Liver (tissue), 7 donors: ENCODE measurements at regions not wholly inside any gene's neighbourhood (a gene's known extent, or its start where the extent isn't known, plus 50 kb on each side); places are given as distances from the start of the nearest gene placed in this dataset.
A peak's percentile ranks its signal among the peaks of the same experiment; 100 is the strongest.

Source experiments
- DNase-seq: peaks from one replicate; pipeline ENCODE4 v3.0.0-alpha.2; 2017; ENCODE audit warnings: low spot score
- H3K27ac ChIP-seq, 2 donors: one replicate each; pipeline ENCODE4 v1.7.0; 2013; ENCODE audit warnings: inconsistent platforms in 2 of 2, low read length in 2 of 2, control low read depth in 1 of 2, low read depth in 1 of 2, mild to moderate bottlenecking in 1 of 2
- H3K27me3 ChIP-seq, 4 donors: one replicate each; pipeline versions ENCODE4 v1.6.1 to v1.7.0; 2013; ENCODE audit warnings: low read length in 3 of 4, inconsistent platforms in 1 of 4, mild to moderate bottlenecking in 1 of 4, moderate library complexity in 1 of 4; ENCODE audit not compliant: control insufficient read depth in 4 of 4, insufficient read depth in 4 of 4
- H3K36me3 ChIP-seq, 4 donors: one replicate each; pipeline versions ENCODE4 v1.6.1 to v1.7.0; 2013; ENCODE audit warnings: low read length in 3 of 4, mild to moderate bottlenecking in 3 of 4, low read depth in 1 of 4, moderate library complexity in 1 of 4; ENCODE audit not compliant: control insufficient read depth in 4 of 4, insufficient read depth in 3 of 4
- H3K4me1 ChIP-seq, 4 donors: one replicate each; pipeline versions ENCODE4 v1.6.1 to v1.7.0; 2013; ENCODE audit warnings: low read length in 3 of 4, mild to moderate bottlenecking in 3 of 4, moderate library complexity in 1 of 4; ENCODE audit not compliant: control insufficient read depth in 4 of 4, insufficient read depth in 4 of 4
- H3K4me3 ChIP-seq, 3 donors: one replicate each; pipeline versions ENCODE4 v1.6.1 to v1.7.0; 2013; ENCODE audit warnings: low read length in 3 of 3, control low read depth in 1 of 3, low read depth in 1 of 3, mild to moderate bottlenecking in 1 of 3
- H3K9ac ChIP-seq, 2 donors: one replicate each; pipeline ENCODE4 v1.7.0; 2013; ENCODE audit warnings: low read length in 2 of 2, mild to moderate bottlenecking in 2 of 2, moderate library complexity in 2 of 2, control low read depth in 1 of 2, low read depth in 1 of 2
- H3K9me3 ChIP-seq, 4 donors: one replicate each; pipeline versions ENCODE4 v1.6.1 to v1.7.0; 2013; ENCODE audit warnings: low read length in 3 of 4; ENCODE audit not compliant: control insufficient read depth in 4 of 4
- FOXA2 ChIP-seq: IDR thresholded peaks from 2 replicates; pipeline ENCODE4 v1.6.1; 2016; ENCODE audit warnings: antibody characterized with exemption
- GABPA ChIP-seq, 2 donors: IDR thresholded peaks in 1 of 2; conservative IDR thresholded peaks in 1 of 2; 2 replicates each; pipeline ENCODE4 v1.6.1; 2016; ENCODE audit warnings: antibody characterized with exemption in 2 of 2, mild to moderate bottlenecking in 1 of 2, moderate library complexity in 1 of 2
- HNF4A ChIP-seq, 2 donors: conservative IDR thresholded peaks; 2 replicates each; pipeline ENCODE4 v1.6.1; 2016; ENCODE audit warnings: antibody characterized with exemption in 2 of 2, mild to moderate bottlenecking in 2 of 2
- HNF4G ChIP-seq: IDR thresholded peaks from 2 replicates; pipeline ENCODE4 v1.6.1; 2016; ENCODE audit warnings: antibody characterized with exemption
- JUND ChIP-seq, 2 donors: IDR thresholded peaks; 2 replicates each; pipeline ENCODE4 v1.6.1; 2016; ENCODE audit warnings: antibody characterized with exemption in 2 of 2
- NR2F2 ChIP-seq: IDR thresholded peaks from 2 replicates; pipeline ENCODE4 v1.6.1; 2016; ENCODE audit warnings: antibody characterized with exemption
- RAD21 ChIP-seq, 2 donors: IDR thresholded peaks; 2 replicates each; pipeline ENCODE4 v1.6.1; 2016; ENCODE audit warnings: antibody characterized with exemption in 2 of 2, mild to moderate bottlenecking in 2 of 2
- RXRA ChIP-seq, 2 donors: IDR thresholded peaks; 2 replicates each; pipeline ENCODE4 v1.6.1; 2017 to 2018; ENCODE audit warnings: antibody characterized with exemption in 2 of 2, mild to moderate bottlenecking in 1 of 2
- SP1 ChIP-seq: IDR thresholded peaks from 2 replicates; pipeline ENCODE4 v1.6.1; 2018; ENCODE audit warnings: antibody characterized with exemption, mild to moderate bottlenecking
- WGBS: extraction: QIAGEN DNeasy Blood & Tissue Kit; methylation state at CpG from one replicate; pipeline ENCODE4 v1.1.7; 2013; 5-methylcytosine and 5-hydroxymethylcytosine counted together
- TF ChIP-seq, protein P1 (sequence below): IDR thresholded peaks from 2 replicates; pipeline ENCODE4 v1.6.1; 2016; ENCODE audit warnings: antibody characterized with exemption
- TF ChIP-seq, protein P2 (sequence below): IDR thresholded peaks from 2 replicates; pipeline ENCODE4 v1.6.1; 2016; ENCODE audit warnings: antibody characterized with exemption, mild to moderate bottlenecking
- TF ChIP-seq, protein P3 (sequence below): IDR thresholded peaks from 2 replicates; pipeline ENCODE4 v1.6.1; 2016; ENCODE audit warnings: antibody characterized with exemption
- donor health status: healthy.
- donor health status: healthy.
- donor health status: healthy.
- donor health status: healthy.

DNA sequence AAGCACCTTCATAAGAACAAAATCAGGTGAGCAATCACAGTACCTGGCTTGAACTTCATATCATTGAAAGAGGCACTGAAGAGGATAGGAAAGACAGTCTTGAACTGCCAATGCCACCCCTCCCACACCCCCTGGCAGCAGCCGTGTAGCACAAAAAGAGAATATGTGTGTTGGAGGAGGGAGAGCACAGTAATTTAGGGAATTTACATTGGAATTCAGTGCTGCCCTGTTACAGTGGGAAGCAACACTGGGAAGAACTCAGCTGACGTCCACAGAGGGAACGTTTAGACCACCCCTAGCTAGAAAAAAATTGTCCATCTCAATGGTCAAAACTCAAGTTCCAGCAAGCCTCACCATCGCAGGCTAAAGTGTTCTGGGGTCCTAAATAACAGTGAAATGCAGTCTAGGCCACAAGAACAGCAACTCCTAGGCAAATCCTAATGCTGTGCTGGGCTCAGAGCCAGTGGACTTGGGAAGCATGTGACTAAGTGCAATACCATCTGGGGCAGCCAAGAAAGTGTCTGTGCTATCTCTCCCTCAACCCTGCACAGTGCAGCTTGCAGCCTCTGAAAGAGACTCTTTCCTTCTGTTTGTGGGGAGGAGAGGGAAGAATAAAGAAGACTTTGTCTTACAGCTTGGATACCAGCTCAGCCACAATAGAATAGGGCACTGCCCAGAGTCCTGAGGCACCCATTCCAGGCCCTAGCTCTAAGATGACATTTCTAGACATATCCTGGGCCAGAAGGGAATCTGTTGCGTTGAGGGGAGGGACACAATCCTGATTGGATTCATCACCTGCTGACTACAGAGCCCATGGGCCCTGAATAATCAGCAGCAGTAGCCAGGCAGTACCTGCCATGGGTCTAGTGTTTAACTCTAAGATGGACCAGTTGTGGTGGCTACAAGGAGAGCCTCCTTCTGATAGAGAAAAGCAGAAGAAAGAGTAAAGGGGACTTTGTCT is 62.1 kb upstream of the VLDLR start:
- Histone ChIP-seq H3K9ac (no peak overlapping the region), H3K9me3 (no peaks in the 10 kb centered on the region), H3K27me3 (no peaks in the 10 kb centered on the region), H3K4me1 (peaks cover 0 to 3% (median 0%) of the 10 kb centered on the region in 4 donors), H3K36me3 (no peaks in the 10 kb centered on the region), H3K27ac (peak overlapping the region; percentile 28 to 46), H3K4me3 (no peak overlapping the region)
- no peak for DNase-seq
- peak; percentile 20 for TF ChIP-seq SP1
- TF ChIP-seq, protein P1, sequence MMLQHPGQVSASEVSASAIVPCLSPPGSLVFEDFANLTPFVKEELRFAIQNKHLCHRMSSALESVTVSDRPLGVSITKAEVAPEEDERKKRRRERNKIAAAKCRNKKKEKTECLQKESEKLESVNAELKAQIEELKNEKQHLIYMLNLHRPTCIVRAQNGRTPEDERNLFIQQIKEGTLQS, result no peak
- peak; percentile 25 to 62 for TF ChIP-seq RXRA (IDR thresholded peaks at IDR 0.05)
- peak; percentile 44 to 51 for TF ChIP-seq RAD21 (IDR thresholded peaks at IDR 0.05)
- peak; percentile 27 for TF ChIP-seq NR2F2
- 74% methylated on average over 5 of the region's 5 CpGs for WGBS

DNA sequence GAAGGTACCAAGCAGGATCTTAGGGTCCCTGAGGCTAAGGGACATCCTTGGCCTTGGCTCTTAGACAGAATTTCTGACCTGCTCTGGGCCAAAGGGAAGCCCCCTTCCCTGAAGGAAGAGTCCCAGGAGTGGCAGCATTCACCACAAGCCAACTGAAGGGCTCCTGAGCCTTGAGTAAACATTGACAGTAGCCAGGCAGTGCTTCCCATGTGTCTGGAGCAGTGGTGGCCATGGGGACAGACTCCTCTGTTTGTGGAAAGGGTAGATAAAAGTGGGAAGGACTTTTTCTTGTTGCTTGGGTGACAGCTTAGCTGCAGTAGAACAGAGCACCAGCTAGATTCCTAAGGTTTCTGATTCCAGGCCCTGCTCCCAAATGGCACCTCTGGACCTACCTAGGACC is 61.4 kb upstream of the VLDLR start:
- Histone ChIP-seq H3K36me3 (no peaks in the 10 kb centered on the region), H3K27me3 (no peaks in the 10 kb centered on the region), H3K27ac (no peak overlapping the region), H3K4me3 (no peak overlapping the region), H3K4me1 (peaks cover 0 to 3% (median 0%) of the 10 kb centered on the region in 4 donors), H3K9ac (no peak overlapping the region), H3K9me3 (no peaks in the 10 kb centered on the region)
- TF ChIP-seq HNF4A (conservative IDR thresholded peaks at IDR 0.05) (no peak), JUND (IDR thresholded peaks at IDR 0.05) (no peak), GABPA (IDR thresholded peaks at IDR 0.05 in 1 of 2, conservative IDR thresholded peaks at IDR 0.05 in 1 of 2) (no peak), SP1 (no peak), FOXA2 (no peak), RXRA (IDR thresholded peaks at IDR 0.05) (no peak), RAD21 (IDR thresholded peaks at IDR 0.05) (no peak), HNF4G (no peak)
- TF ChIP-seq, protein P2, sequence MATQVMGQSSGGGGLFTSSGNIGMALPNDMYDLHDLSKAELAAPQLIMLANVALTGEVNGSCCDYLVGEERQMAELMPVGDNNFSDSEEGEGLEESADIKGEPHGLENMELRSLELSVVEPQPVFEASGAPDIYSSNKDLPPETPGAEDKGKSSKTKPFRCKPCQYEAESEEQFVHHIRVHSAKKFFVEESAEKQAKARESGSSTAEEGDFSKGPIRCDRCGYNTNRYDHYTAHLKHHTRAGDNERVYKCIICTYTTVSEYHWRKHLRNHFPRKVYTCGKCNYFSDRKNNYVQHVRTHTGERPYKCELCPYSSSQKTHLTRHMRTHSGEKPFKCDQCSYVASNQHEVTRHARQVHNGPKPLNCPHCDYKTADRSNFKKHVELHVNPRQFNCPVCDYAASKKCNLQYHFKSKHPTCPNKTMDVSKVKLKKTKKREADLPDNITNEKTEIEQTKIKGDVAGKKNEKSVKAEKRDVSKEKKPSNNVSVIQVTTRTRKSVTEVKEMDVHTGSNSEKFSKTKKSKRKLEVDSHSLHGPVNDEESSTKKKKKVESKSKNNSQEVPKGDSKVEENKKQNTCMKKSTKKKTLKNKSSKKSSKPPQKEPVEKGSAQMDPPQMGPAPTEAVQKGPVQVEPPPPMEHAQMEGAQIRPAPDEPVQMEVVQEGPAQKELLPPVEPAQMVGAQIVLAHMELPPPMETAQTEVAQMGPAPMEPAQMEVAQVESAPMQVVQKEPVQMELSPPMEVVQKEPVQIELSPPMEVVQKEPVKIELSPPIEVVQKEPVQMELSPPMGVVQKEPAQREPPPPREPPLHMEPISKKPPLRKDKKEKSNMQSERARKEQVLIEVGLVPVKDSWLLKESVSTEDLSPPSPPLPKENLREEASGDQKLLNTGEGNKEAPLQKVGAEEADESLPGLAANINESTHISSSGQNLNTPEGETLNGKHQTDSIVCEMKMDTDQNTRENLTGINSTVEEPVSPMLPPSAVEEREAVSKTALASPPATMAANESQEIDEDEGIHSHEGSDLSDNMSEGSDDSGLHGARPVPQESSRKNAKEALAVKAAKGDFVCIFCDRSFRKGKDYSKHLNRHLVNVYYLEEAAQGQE, result no peak
- TF ChIP-seq, protein P3, sequence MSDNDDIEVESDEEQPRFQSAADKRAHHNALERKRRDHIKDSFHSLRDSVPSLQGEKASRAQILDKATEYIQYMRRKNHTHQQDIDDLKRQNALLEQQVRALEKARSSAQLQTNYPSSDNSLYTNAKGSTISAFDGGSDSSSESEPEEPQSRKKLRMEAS, result no peak
- TF ChIP-seq, protein P1, result no peak
- no peak for DNase-seq
